ENCODE measurements at regions not wholly inside any gene's neighbourhood (a gene's known extent, or its start where the extent isn't known, plus 50 kb on each side); places are given as distances from the start of the nearest gene placed in this dataset.

- DNase-seq (ENCODE audit: low read depth in 2 of 2): no peak
These were observed 206.0 kb downstream of the BCOR start for GRCh38 chrX:39891781-39892180.

GRCh38 chrX:39893417-39894338 lies 204.1 kb downstream of the BCOR start:
- DNase-seq (ENCODE audit: low read depth in 2 of 2): no peak

GRCh38 chrX:39894683-39895082 lies 203.1 kb downstream of the BCOR start:
- no peak for DNase-seq (ENCODE audit: low read depth in 2 of 2)

- no peak for DNase-seq (ENCODE audit: low read depth in 2 of 2)
These were observed 202.3 kb downstream of the BCOR start for GRCh38 chrX:39895218-39896110.

- DNase-seq (ENCODE audit: low read depth in 2 of 2): no peak
These were observed 200.6 kb downstream of the BCOR start for GRCh38 chrX:39896951-39897740.

- no peak for DNase-seq (ENCODE audit: low read depth in 2 of 2)
These were observed 200.0 kb downstream of the BCOR start for GRCh38 chrX:39897741-39898097.

GRCh38 chrX:39898147-39898546 lies 199.6 kb downstream of the BCOR start:
- DNase-seq (ENCODE audit: low read depth in 2 of 2): no peak

- no peak for DNase-seq (ENCODE audit: low read depth in 2 of 2)
These were observed 198.7 kb downstream of the BCOR start for GRCh38 chrX:39899059-39899458.

- DNase-seq (ENCODE audit: low read depth in 2 of 2): no peak
These were observed 197.6 kb downstream of the BCOR start for GRCh38 chrX:39899856-39900776.

- no peak for DNase-seq (ENCODE audit: low read depth in 2 of 2)
These were observed 197.0 kb downstream of the BCOR start for GRCh38 chrX:39900777-39901170.

GRCh38 chrX:39903343-39903742 lies 194.4 kb downstream of the BCOR start:
- no peak for DNase-seq (ENCODE audit: low read depth in 2 of 2)

- DNase-seq (ENCODE audit: low read depth in 2 of 2): no peak
These were observed 193.8 kb downstream of the BCOR start for GRCh38 chrX:39903937-39904336.

- no peak for DNase-seq (ENCODE audit: low read depth in 2 of 2)
These were observed 192.8 kb downstream of the BCOR start for GRCh38 chrX:39904816-39905537.

GRCh38 chrX:39905538-39905891 lies 192.2 kb downstream of the BCOR start:
- DNase-seq (ENCODE audit: low read depth in 2 of 2): no peak

GRCh38 chrX:39905946-39906345 lies 191.8 kb downstream of the BCOR start:
- no peak for DNase-seq (ENCODE audit: low read depth in 2 of 2)

GRCh38 chrX:39907964-39908661 lies 189.6 kb downstream of the BCOR start:
- no peak for DNase-seq (ENCODE audit: low read depth in 2 of 2)

- no peak for DNase-seq (ENCODE audit: low read depth in 2 of 2)
These were observed 187.8 kb downstream of the BCOR start for GRCh38 chrX:39909996-39910395.

GRCh38 chrX:39910651-39911050 lies 187.1 kb downstream of the BCOR start:
- DNase-seq (ENCODE audit: low read depth in 2 of 2): no peak

GRCh38 chrX:39911278-39911897 lies 186.4 kb downstream of the BCOR start:
- no peak for DNase-seq (ENCODE audit: low read depth in 2 of 2)

Measured in activated CD4-positive, alpha-beta T cell treated with anti-CD3 and anti-CD28 coated beads for 24 hours (primary cell).